ENCODE measurements at regions not wholly inside any gene's neighbourhood (a gene's known extent, or its start where the extent isn't known, plus 50 kb on each side); places are given as distances from the start of the nearest gene placed in this dataset.

DNA sequence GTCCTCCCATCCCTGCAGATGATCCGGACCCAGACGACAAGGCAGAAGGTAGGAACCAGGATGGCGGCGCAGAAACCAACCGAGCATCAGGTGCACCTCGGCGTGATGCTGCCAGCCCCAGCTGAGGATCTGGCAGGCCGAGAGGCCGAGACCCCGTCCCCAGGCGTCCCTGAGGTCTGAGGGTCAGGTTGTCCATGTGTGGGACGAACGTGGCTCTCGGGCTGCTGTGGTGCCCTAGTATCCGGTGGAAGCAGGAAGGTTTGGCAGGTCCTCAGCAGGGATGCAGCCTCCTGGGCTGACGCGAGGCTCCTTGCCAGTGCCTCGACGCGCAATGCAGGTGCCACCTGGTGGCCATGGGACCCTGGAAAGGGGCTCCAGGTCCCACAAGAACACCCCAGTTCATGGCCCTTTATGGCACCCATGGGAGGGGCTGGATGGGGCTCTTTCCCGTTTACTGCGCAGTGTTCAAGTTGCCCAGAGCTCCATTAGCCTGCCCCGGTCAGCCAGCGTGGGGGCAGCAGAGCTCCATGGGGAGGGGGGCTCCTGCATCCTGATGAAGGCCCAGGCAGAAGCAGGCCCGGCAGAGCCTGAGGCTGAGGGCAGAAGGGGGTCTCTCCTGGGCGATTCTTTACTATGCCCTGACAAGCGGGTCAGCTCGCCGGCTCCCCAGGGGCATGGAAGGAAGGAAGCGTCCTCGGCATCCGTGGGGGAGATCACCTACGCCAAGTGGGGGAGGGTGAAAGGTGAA lies 129.9 kb downstream of the CTTN start:
- TF ChIP-seq, protein P1, sequence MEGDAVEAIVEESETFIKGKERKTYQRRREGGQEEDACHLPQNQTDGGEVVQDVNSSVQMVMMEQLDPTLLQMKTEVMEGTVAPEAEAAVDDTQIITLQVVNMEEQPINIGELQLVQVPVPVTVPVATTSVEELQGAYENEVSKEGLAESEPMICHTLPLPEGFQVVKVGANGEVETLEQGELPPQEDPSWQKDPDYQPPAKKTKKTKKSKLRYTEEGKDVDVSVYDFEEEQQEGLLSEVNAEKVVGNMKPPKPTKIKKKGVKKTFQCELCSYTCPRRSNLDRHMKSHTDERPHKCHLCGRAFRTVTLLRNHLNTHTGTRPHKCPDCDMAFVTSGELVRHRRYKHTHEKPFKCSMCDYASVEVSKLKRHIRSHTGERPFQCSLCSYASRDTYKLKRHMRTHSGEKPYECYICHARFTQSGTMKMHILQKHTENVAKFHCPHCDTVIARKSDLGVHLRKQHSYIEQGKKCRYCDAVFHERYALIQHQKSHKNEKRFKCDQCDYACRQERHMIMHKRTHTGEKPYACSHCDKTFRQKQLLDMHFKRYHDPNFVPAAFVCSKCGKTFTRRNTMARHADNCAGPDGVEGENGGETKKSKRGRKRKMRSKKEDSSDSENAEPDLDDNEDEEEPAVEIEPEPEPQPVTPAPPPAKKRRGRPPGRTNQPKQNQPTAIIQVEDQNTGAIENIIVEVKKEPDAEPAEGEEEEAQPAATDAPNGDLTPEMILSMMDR (IDR thresholded peaks at IDR 0.05) = no peak
- no peak for TF ChIP-seq POLR2A (IDR thresholded peaks at IDR 0.05)
